Astrocyte of the cerebellum (primary cell): ENCODE measurements at regions not wholly inside any gene's neighbourhood (a gene's known extent, or its start where the extent isn't known, plus 50 kb on each side); places are given as distances from the start of the nearest gene placed in this dataset.

Source experiments
- DNase-seq: peaks from one replicate; pipeline ENCODE4 v3.0.0-alpha.2; 2011; ENCODE audit warnings: low read depth
- H3K4me3 ChIP-seq: 2 replicates; pipeline ENCODE4 v1.5.1; 2011; ENCODE audit warnings: mild to moderate bottlenecking, low read depth, low read length, moderate library complexity
- CTCF ChIP-seq: IDR thresholded peaks from 2 replicates; pipeline ENCODE4 v1.5.1; 2012; ENCODE audit warnings: low read length, low read depth, moderate library complexity, mild to moderate bottlenecking; ENCODE audit errors: missing control alignments
- in situ Hi-C: cut with HindIII; loops from 2 replicates; pipeline ENCODE4 v1.10.0; 2017; ENCODE audit warnings: low sequenced_read_pairs

GRCh38 chr14:94875256-94875655, 105.3 kb upstream of the GSC start:
- in situ Hi-C loops: loop anchor here (10.0 kb wide), 1 partner anchor 480 kb away; no protein-coding TSS in a partner anchor
- DNase-seq: no peak
- no peak overlapping the region for H3K4me3 ChIP-seq
- TF ChIP-seq CTCF: no peak

- in situ Hi-C loops: no loop called here
- DNase-seq: no peak
- no peak for TF ChIP-seq CTCF
- H3K4me3 ChIP-seq: no peak overlapping the region
These were observed 98.8 kb upstream of the GSC start for GRCh38 chr14:94868772-94869072.

- DNase-seq: peak; percentile 18
- in situ Hi-C loops: no loop called here
These were observed 98.2 kb upstream of the GSC start for GRCh38 chr14:94867946-94868771.

GRCh38 chr14:94867209-94867608, 97.3 kb upstream of the GSC start:
- no peak for DNase-seq
- TF ChIP-seq CTCF: no peak
- no peak overlapping the region for H3K4me3 ChIP-seq
- in situ Hi-C loops: no loop called here

More at GRCh38 chr14:94867946-94868771, 98.2 kb upstream of the GSC start:
- no peak for TF ChIP-seq CTCF
- no peak overlapping the region for H3K4me3 ChIP-seq

- in situ Hi-C loops: no loop called here
- H3K4me3 ChIP-seq: no peak overlapping the region
- DNase-seq: no peak
- no peak for TF ChIP-seq CTCF
These were observed 94.7 kb upstream of the GSC start for GRCh38 chr14:94864387-94865195.

GRCh38 chr14:94863366-94863765, 93.5 kb upstream of the GSC start:
- TF ChIP-seq CTCF: no peak
- H3K4me3 ChIP-seq: no peak overlapping the region
- DNase-seq: no peak
- in situ Hi-C loops: no loop called here
